ENCODE measurements at regions not wholly inside any gene's neighbourhood (a gene's known extent, or its start where the extent isn't known, plus 50 kb on each side); places are given as distances from the start of the nearest gene placed in this dataset.

GRCh38 chr2:128377071-128377910 lies 58.6 kb upstream of the HS6ST1 start:
- TF ChIP-seq FOS (IDR thresholded peaks at IDR 0.05; ENCODE audit: borderline replicate concordance, insufficient read depth, low read length) (no peak), EZH2 (IDR thresholded peaks at IDR 0.05; ENCODE audit: borderline replicate concordance, low read depth, low read length, severe bottlenecking) (no peak), POLR2A (IDR thresholded peaks at IDR 0.05; ENCODE audit: low read depth, low read length) (no peak), JUN (IDR thresholded peaks at IDR 0.05; ENCODE audit: borderline replicate concordance, insufficient read depth, insufficient read length, low read depth) (no peak)
- TF ChIP-seq, protein P1, sequence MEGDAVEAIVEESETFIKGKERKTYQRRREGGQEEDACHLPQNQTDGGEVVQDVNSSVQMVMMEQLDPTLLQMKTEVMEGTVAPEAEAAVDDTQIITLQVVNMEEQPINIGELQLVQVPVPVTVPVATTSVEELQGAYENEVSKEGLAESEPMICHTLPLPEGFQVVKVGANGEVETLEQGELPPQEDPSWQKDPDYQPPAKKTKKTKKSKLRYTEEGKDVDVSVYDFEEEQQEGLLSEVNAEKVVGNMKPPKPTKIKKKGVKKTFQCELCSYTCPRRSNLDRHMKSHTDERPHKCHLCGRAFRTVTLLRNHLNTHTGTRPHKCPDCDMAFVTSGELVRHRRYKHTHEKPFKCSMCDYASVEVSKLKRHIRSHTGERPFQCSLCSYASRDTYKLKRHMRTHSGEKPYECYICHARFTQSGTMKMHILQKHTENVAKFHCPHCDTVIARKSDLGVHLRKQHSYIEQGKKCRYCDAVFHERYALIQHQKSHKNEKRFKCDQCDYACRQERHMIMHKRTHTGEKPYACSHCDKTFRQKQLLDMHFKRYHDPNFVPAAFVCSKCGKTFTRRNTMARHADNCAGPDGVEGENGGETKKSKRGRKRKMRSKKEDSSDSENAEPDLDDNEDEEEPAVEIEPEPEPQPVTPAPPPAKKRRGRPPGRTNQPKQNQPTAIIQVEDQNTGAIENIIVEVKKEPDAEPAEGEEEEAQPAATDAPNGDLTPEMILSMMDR (IDR thresholded peaks at IDR 0.05; ENCODE audit: extremely low read depth in 1 of 2, insufficient read depth in 1 of 2, low read depth in 1 of 2, low read length in 2 of 2): no peak
